ENCODE measurements at regions not wholly inside any gene's neighbourhood (a gene's known extent, or its start where the extent isn't known, plus 50 kb on each side); places are given as distances from the start of the nearest gene placed in this dataset.

DNA sequence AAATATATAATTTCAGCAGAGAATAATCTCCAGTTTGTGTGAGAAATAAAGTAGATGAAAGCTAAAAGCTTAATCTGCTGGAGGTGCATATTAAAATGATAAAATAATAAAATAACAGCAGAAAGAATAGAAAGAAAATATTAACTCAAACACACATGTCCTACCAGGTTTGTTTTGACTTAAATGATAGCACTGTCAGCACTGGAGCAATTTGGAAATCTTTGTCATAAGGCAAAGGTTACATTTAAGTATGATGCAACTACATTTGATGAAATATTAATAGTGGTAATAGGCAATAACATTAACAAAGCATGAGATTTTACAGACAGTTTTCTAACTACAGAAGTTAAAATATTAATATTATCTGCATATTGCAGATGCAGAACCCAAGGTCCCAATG, 2380.1 kb downstream of the PCDH9 start:
- Mint-ChIP-seq H3K4me3 (no peak overlapping the region), H3K4me1 (ENCODE audit: low read depth) (no peaks in the 10 kb centered on the region), H3K27me3 (no peaks in the 10 kb centered on the region), H3K9me3 (ENCODE audit: low read depth) (peaks cover 5% of the 10 kb centered on the region), H3K36me3 (no peaks in the 10 kb centered on the region), H3K27ac (no peak overlapping the region)

- Mint-ChIP-seq H3K27me3 (no peaks in the 10 kb centered on the region), H3K4me1 (ENCODE audit: low read depth) (no peaks in the 10 kb centered on the region), H3K4me3 (no peak overlapping the region), H3K36me3 (no peaks in the 10 kb centered on the region), H3K9me3 (ENCODE audit: low read depth) (peaks cover 3% of the 10 kb centered on the region), H3K27ac (no peak overlapping the region)
These were observed 2380.9 kb downstream of the PCDH9 start for GRCh38 chr13:64849196-64849595.

DNA sequence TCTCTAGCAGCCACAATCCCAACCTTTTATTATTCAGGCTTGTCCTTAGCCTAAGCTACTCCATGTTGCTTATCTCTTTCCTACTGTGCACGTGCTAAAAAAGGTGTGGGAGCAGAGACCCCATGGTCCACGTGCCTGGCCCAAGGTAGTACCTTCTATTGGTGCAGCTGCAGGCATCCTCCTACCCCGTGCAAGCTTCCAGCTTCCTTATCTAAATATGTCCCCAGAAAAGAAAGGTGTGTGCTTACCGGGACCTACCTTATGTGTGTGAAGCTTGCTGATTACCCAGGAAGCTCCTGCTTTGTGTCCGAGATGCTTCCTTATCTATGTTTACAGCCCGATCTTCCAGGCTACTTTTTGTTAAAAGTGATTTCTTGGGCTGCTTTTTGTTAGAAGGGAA, 2382.4 kb downstream of the PCDH9 start:
- H3K4me1 Mint-ChIP-seq (ENCODE audit: low read depth) = no peaks in the 10 kb centered on the region
- peaks cover 3% of the 10 kb centered on the region for H3K9me3 Mint-ChIP-seq (ENCODE audit: low read depth)
- H3K4me3 Mint-ChIP-seq = no peak overlapping the region
- H3K27ac Mint-ChIP-seq = no peak overlapping the region
- H3K27me3 Mint-ChIP-seq = no peaks in the 10 kb centered on the region
- no peaks in the 10 kb centered on the region for H3K36me3 Mint-ChIP-seq

GRCh38 chr13:64845110-64845509, 2385.0 kb downstream of the PCDH9 start:
- H3K4me1 Mint-ChIP-seq (ENCODE audit: low read depth) = no peaks in the 10 kb centered on the region
- H3K36me3 Mint-ChIP-seq = no peaks in the 10 kb centered on the region
- peaks cover 6% of the 10 kb centered on the region for H3K9me3 Mint-ChIP-seq (ENCODE audit: low read depth)
- H3K4me3 Mint-ChIP-seq = no peak overlapping the region
- no peak overlapping the region for H3K27ac Mint-ChIP-seq
- H3K27me3 Mint-ChIP-seq = no peaks in the 10 kb centered on the region

GRCh38 chr13:64819081-64819480, 2411.1 kb downstream of the PCDH9 start:
- H3K4me3 Mint-ChIP-seq = no peak overlapping the region
- no peak overlapping the region for H3K27ac Mint-ChIP-seq
- H3K9me3 Mint-ChIP-seq (ENCODE audit: low read depth) = peaks cover 2% of the 10 kb centered on the region
- H3K36me3 Mint-ChIP-seq = no peaks in the 10 kb centered on the region
- H3K27me3 Mint-ChIP-seq = no peaks in the 10 kb centered on the region
- no peaks in the 10 kb centered on the region for H3K4me1 Mint-ChIP-seq (ENCODE audit: low read depth)

DNA sequence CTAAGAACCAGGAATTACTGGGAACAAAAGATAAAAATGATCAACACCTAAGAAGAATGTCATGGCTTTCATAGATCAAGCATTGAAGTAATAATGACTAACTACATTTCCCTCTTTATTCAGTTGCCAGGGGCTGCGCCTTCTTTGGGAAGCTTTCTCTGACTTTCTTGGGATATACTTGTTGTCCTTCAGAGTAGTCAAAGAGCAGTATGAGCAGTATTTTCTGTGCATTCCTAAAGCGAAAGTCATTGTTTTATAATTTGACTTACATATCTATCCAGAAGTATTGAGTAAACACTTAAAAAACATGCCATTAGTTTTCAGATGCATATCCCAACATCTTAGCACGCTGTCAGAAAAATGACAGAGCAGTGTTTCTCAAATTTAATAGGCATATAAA, 2412.4 kb downstream of the PCDH9 start:
- peaks cover 4% of the 10 kb centered on the region for H3K9me3 Mint-ChIP-seq (ENCODE audit: low read depth)
- no peaks in the 10 kb centered on the region for H3K36me3 Mint-ChIP-seq
- H3K4me3 Mint-ChIP-seq = no peak overlapping the region
- no peak overlapping the region for H3K27ac Mint-ChIP-seq
- H3K27me3 Mint-ChIP-seq = no peaks in the 10 kb centered on the region
- no peaks in the 10 kb centered on the region for H3K4me1 Mint-ChIP-seq (ENCODE audit: low read depth)

DNA sequence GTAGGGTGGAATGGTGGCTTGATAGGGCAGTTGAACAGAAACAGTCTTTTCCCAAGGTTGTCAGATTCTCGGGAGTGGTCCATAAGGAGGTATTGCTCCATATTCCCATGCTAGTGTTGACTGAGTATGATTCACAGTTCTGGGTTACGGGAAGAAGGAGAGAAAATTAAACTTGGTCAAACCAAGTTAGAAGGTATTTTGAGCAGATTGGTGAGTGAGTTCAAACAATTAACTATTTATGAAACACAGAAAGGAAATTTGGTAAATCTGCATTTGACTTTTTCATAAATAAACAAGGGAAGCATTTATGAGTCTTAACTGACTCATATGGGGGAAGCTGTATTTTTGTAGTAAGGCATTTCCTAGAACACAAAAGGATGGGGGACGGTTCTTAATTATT, 2419.4 kb downstream of the PCDH9 start:
- no peaks in the 10 kb centered on the region for H3K36me3 Mint-ChIP-seq
- no peaks in the 10 kb centered on the region for H3K27me3 Mint-ChIP-seq
- no peak overlapping the region for H3K4me3 Mint-ChIP-seq
- H3K4me1 Mint-ChIP-seq (ENCODE audit: low read depth) = no peaks in the 10 kb centered on the region
- H3K27ac Mint-ChIP-seq = no peak overlapping the region
- peaks cover 4% of the 10 kb centered on the region for H3K9me3 Mint-ChIP-seq (ENCODE audit: low read depth)

- Mint-ChIP-seq H3K27ac (no peak overlapping the region), H3K9me3 (ENCODE audit: low read depth) (no peaks in the 10 kb centered on the region), H3K4me1 (ENCODE audit: low read depth) (no peaks in the 10 kb centered on the region), H3K27me3 (no peaks in the 10 kb centered on the region), H3K4me3 (no peak overlapping the region), H3K36me3 (no peaks in the 10 kb centered on the region)
These were observed 2421.4 kb downstream of the PCDH9 start for GRCh38 chr13:64808704-64809103.

DNA sequence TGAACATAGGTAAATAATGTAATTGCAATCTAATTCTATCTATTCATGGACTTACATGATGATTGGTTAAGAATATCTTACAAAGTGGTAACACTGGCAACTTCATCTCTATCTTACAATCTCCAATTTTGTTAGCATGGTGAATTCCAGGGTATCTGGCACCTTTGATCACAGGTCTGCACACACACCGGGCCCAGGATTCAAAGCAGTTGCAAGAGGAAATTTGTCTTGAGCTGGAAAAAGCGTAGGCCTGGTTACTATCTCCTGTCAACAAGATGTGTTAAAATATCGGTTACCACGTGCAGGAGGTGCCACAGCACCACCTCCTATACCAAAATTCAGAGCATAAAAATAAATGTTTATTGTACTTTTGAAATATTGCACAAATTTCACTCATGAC, 2428.4 kb downstream of the PCDH9 start:
- Mint-ChIP-seq H3K27me3 (no peaks in the 10 kb centered on the region), H3K4me1 (ENCODE audit: low read depth) (no peaks in the 10 kb centered on the region), H3K36me3 (no peaks in the 10 kb centered on the region), H3K9me3 (ENCODE audit: low read depth) (peaks cover 3% of the 10 kb centered on the region), H3K4me3 (no peak overlapping the region), H3K27ac (no peak overlapping the region)

DNA sequence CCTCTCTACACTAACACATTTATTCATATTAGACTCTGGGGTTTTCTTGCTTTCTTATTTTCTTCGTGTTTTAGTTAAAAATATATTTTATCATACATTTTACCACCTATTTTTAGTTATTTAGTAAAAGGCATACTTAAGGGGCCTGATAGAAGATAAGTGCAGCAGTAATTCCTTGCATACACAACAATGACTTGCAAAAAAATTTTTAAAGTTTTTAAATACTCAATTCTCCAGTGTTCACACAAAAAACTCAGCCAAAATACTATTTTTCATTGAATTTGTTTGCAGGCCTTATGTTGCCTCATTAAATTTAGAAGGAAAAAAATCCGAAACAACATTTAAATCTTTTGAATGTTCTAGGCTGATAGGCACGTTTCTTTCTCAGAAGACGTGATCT, 2431.7 kb downstream of the PCDH9 start:
- Mint-ChIP-seq H3K4me3 (no peak overlapping the region), H3K27me3 (no peaks in the 10 kb centered on the region), H3K27ac (no peak overlapping the region), H3K36me3 (no peaks in the 10 kb centered on the region), H3K4me1 (ENCODE audit: low read depth) (no peaks in the 10 kb centered on the region), H3K9me3 (ENCODE audit: low read depth) (peaks cover 7% of the 10 kb centered on the region)

DNA sequence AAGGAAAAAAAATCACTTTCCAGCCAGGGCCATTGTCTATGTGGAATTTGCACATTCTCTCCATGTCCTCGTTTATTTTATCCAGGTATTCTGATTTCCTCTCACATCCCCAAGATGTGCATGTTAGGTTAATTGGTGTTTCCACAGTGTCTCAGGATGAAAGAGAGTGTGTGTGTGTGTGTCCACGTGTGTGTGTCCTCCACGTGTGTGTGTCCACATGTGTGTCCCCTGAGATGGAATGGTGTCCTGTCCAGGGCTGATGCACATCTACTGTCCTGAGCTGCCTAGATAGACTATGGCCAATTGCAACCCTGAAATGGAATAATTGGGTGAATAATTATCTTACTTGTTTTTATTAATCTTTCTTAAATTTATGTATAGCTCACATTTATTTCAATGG, 2436.5 kb downstream of the PCDH9 start:
- Mint-ChIP-seq H3K9me3 (ENCODE audit: low read depth) (peaks cover 9% of the 10 kb centered on the region), H3K4me1 (ENCODE audit: low read depth) (no peaks in the 10 kb centered on the region), H3K27ac (no peak overlapping the region), H3K4me3 (no peak overlapping the region), H3K36me3 (no peaks in the 10 kb centered on the region), H3K27me3 (no peaks in the 10 kb centered on the region)

GRCh38 chr13:64793131-64793530, 2437.0 kb downstream of the PCDH9 start:
- Mint-ChIP-seq H3K9me3 (ENCODE audit: low read depth) (peaks cover 9% of the 10 kb centered on the region), H3K4me1 (ENCODE audit: low read depth) (no peaks in the 10 kb centered on the region), H3K4me3 (no peak overlapping the region), H3K27ac (no peak overlapping the region), H3K27me3 (no peaks in the 10 kb centered on the region), H3K36me3 (no peaks in the 10 kb centered on the region)

DNA sequence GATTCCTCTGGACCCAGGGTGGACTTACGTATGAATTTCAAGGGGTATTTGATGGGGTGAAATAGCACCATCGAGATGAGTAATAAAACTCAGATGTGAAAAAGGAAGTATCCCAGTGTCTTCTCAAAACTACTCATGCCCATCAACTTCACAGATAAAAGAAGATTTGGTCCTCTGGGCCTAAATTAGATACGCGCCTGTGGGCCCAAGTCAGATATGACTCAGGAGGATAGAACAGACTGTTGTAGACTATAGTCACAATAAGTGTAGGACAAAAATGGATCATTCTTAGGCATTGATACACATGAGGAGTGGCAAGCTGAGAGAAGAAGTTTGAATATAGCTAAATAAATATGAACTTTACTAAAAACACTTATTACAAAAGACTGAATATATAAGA, 2438.8 kb downstream of the PCDH9 start:
- H3K4me1 Mint-ChIP-seq (ENCODE audit: low read depth) = no peaks in the 10 kb centered on the region
- no peak overlapping the region for H3K27ac Mint-ChIP-seq
- no peaks in the 10 kb centered on the region for H3K36me3 Mint-ChIP-seq
- peaks cover 9% of the 10 kb centered on the region for H3K9me3 Mint-ChIP-seq (ENCODE audit: low read depth)
- no peak overlapping the region for H3K4me3 Mint-ChIP-seq
- H3K27me3 Mint-ChIP-seq = no peaks in the 10 kb centered on the region

DNA sequence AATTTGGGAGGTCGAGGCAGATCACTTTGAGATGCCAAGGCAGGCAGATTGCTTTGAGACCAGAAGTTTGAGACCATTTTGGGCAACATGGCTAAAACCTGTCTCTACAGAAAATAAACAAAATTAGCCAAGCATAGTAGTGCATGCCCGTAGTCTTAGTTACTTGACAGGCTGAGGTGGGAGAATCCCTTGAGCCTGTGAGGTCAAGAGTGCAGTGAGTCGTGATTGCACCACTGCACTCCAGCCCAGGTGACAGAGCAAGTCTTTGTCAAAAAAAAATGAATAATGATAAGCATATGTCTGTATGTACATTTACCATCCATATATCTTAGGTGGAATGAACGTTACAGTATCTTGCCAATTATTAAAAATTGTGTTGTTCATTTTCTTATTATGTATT, 2447.7 kb downstream of the PCDH9 start:
- Mint-ChIP-seq H3K4me1 (ENCODE audit: low read depth) (no peaks in the 10 kb centered on the region), H3K9me3 (ENCODE audit: low read depth) (peaks cover 10% of the 10 kb centered on the region), H3K27ac (no peak overlapping the region), H3K36me3 (no peaks in the 10 kb centered on the region), H3K4me3 (no peak overlapping the region), H3K27me3 (no peaks in the 10 kb centered on the region)

- H3K4me3 Mint-ChIP-seq = no peak overlapping the region
- H3K36me3 Mint-ChIP-seq = no peaks in the 10 kb centered on the region
- no peak overlapping the region for H3K27ac Mint-ChIP-seq
- peaks cover 8% of the 10 kb centered on the region for H3K9me3 Mint-ChIP-seq (ENCODE audit: low read depth)
- no peaks in the 10 kb centered on the region for H3K27me3 Mint-ChIP-seq
- H3K4me1 Mint-ChIP-seq (ENCODE audit: low read depth) = no peaks in the 10 kb centered on the region
These were observed 2452.1 kb downstream of the PCDH9 start for GRCh38 chr13:64778002-64778401.

DNA sequence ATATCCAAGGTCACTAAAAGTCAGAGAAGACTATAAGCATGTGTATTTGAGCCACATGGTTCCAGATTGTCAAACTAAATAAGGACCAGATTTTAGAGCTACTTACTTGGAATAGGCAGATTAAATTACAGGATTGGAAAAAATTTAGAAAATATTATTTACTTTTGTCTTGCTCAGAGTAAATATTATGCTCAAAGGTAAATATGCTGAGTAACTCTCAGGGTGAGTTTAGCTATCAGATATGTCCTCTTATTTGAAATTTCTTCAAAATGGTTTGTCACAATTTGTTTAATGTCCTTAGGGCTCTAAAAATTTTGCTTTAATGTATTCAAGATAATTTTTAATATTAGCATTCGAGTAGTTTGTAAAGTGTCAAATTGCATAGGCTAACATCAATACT, 2455.2 kb downstream of the PCDH9 start:
- Mint-ChIP-seq H3K36me3 (no peaks in the 10 kb centered on the region), H3K9me3 (ENCODE audit: low read depth) (peaks cover 8% of the 10 kb centered on the region), H3K4me3 (no peak overlapping the region), H3K4me1 (ENCODE audit: low read depth) (no peaks in the 10 kb centered on the region), H3K27ac (no peak overlapping the region), H3K27me3 (no peaks in the 10 kb centered on the region)

GRCh38 chr13:64770743-64771142, 2459.4 kb downstream of the PCDH9 start:
- no peak overlapping the region for H3K4me3 Mint-ChIP-seq
- H3K27ac Mint-ChIP-seq = no peak overlapping the region
- peaks cover 8% of the 10 kb centered on the region for H3K9me3 Mint-ChIP-seq (ENCODE audit: low read depth)
- no peaks in the 10 kb centered on the region for H3K27me3 Mint-ChIP-seq
- no peaks in the 10 kb centered on the region for H3K4me1 Mint-ChIP-seq (ENCODE audit: low read depth)
- H3K36me3 Mint-ChIP-seq = no peaks in the 10 kb centered on the region
